Lower leg skin (tissue), 3 donors: ENCODE measurements at regions not wholly inside any gene's neighbourhood (a gene's known extent, or its start where the extent isn't known, plus 50 kb on each side); places are given as distances from the start of the nearest gene placed in this dataset.

Experiments
- POLR2A ChIP-seq, 2 donors: fragments of 450-650 bp; IDR thresholded peaks; one replicate each; pipeline ENCODE4 v1.6.1; 2016 to 2017; ENCODE audit warnings: antibody characterized with exemption in 2 of 2, mild to moderate bottlenecking in 1 of 2, moderate library complexity in 1 of 2
- TF ChIP-seq, protein P1 (sequence below), 3 donors: fragments of 450-650 bp; IDR thresholded peaks; one replicate each; pipeline ENCODE4 v1.5.1; 2016; ENCODE audit warnings: antibody characterized with exemption in 3 of 3, mild to moderate bottlenecking in 3 of 3, moderate library complexity in 2 of 3

DNA sequence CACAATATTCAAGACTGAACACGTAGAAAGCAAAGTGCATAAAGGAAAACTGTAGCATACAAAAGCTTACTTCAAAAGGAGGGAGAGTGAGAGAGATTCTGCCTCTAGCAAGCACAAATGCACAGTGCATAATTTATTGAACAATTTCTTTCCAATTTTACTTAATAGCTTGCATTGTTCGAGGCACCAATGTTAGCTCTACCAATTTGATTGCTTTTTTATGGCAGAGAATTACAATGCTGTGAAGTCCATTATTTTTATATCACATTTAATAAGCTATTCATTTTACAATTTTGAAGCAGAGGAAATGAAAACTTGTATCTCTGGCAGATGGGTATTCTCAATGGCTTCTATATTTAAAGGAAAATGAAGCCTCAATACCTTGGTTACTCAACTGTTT lies 331.7 kb downstream of the GPM6A start:
- TF ChIP-seq, protein P1, sequence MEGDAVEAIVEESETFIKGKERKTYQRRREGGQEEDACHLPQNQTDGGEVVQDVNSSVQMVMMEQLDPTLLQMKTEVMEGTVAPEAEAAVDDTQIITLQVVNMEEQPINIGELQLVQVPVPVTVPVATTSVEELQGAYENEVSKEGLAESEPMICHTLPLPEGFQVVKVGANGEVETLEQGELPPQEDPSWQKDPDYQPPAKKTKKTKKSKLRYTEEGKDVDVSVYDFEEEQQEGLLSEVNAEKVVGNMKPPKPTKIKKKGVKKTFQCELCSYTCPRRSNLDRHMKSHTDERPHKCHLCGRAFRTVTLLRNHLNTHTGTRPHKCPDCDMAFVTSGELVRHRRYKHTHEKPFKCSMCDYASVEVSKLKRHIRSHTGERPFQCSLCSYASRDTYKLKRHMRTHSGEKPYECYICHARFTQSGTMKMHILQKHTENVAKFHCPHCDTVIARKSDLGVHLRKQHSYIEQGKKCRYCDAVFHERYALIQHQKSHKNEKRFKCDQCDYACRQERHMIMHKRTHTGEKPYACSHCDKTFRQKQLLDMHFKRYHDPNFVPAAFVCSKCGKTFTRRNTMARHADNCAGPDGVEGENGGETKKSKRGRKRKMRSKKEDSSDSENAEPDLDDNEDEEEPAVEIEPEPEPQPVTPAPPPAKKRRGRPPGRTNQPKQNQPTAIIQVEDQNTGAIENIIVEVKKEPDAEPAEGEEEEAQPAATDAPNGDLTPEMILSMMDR (IDR thresholded peaks at IDR 0.05) = no peak
- TF ChIP-seq POLR2A (IDR thresholded peaks at IDR 0.05) = no peak
